Stimulated activated CD4-positive, alpha-beta T cell treated with anti-CD3 and anti-CD28 coated beads, Interleukin-4, amount 100 ng/mL, for 48 hours (primary cell): ENCODE measurements at regions not wholly inside any gene's neighbourhood (a gene's known extent, or its start where the extent isn't known, plus 50 kb on each side); places are given as distances from the start of the nearest gene placed in this dataset.
"Not testable (repeated sequence)": the region's sequence is repeated elsewhere in the genome, so short reads cannot be mapped to it uniquely, and the experiment has no call there.

ENCODE experiments used
- DNase-seq, 2 donors: peaks; one replicate each; pipeline ENCODE4 v3.0.0-alpha.2; 2020; ENCODE audit warnings: low read depth in 2 of 2

GRCh38 chr7:9210114-9210513, 776.7 kb downstream of the NXPH1 start:
- no peak for DNase-seq

DNA sequence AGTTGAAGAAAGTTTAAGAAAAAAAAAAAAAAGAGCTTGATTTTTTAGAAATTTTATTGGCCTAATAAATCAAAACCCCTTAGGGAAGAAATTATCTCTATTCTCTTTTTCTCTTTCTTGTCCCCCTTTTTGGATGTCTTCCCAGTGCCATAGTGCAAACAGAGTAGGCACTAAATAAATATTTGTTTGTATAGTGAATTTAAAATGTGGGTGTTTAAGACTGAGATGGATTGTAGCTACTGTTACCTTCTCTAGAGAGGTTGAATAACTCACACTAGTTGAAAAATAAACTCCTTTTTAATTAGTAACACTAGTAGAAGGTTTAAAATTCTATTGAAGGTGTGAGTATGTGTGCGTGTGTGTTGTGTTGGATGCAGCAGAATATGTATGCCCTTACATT, 783.8 kb downstream of the NXPH1 start:
- no peak for DNase-seq

GRCh38 chr7:9226500-9226899, 793.1 kb downstream of the NXPH1 start:
- DNase-seq = no peak

DNA sequence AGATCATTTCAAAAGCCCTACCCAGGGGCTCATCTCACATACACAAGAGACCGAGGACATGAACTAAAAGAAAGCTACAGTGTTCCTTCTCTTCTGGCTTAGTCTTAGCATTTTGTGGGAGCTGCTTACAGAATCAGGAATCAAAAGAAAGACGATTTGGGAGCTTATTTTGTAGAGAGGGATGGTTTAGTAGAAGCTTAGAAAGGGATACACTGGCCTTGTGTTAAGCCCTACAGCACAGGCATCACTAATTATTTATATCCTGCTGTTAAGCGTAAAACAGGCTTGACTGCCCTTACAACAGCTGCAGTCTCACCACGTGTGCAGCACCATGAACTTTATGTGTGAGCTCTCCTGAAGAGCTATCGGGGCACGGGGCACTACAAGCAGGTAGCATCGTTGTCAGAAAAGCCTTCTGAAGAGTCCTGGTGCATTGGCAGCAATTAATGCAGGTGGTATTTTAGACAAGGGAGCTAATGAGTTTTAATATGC, 798.3 kb downstream of the NXPH1 start:
- DNase-seq = no peak

GRCh38 chr7:9240001-9240400, 806.6 kb downstream of the NXPH1 start:
- no peak for DNase-seq

- DNase-seq = no peak
These were observed 808.4 kb downstream of the NXPH1 start for GRCh38 chr7:9241826-9242225.

DNA sequence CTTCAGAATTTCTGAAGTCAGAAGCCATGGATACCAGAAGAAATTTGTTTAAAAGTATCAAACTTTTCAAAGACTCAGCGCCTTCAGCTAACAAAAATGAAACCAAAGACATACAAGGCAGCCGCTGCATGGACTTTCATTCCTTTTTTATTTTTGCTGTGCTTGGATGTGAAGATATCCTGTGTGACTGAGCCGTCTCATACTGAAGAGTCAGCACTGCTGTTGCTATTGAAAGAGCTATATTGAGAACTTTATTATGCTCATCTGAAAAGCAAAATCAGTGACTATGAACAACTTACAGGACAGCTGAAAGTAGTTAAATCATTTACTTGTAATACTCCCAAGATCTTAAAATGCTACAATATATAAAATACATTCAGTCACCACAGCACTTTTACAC, 809.2 kb downstream of the NXPH1 start:
- DNase-seq = no peak

DNA sequence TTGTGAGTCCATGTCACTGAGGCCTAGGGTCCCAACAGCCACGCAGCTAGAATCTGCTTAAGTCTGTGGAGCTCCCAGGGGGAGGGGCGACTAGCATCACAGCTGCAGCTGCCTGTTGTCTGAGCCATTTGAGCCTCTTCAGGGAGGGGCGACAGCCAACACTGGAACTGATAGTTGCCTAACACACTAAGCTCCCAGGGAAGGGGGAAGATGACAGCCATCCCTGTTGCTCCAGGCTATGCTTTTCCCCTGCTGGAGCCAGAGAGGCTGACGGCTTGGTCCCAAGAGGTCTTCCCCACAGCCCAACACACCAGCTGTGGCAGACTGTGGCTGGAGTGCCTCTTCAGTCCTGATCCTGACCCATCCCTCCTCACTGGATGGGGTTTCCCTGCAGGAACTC, 817.5 kb downstream of the NXPH1 start:
- DNase-seq = no peak

DNA sequence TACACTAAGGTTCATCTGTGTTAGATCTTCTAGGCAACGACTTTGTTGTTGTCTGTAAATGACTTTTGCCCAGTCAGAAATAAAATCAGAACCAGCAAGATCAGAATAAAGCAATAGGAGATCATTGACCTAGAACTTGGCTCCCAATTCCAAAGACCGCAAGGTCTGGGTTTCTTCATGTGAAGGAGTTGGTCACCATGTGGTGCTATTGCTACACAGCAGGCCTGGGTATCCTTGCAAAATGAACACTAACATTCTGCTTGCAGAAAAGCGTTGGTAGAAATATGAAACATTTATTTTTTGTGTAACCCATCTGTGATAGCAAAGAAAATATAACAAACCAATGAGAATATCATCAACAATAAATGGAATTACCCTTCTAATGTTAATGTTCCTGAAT, 831.0 kb downstream of the NXPH1 start:
- DNase-seq = no peak

DNA sequence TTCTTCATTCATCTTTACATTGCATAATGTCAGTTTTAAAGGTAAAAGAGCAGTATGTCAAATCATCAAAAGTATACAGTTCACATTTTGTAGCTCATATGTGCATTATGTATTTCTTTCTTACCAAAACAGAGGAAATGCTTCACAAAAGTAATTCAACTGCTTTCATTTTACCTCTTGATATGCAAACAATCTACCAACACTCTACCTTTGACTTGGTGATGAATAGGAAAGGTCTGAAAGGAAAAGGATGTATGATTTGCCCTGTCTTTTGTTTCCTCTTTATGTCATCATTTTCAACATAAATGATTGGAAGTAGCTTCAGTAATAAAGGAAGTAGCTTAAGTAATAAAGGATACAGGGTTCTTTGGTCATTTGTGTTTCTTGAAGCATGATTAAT, 846.7 kb downstream of the NXPH1 start:
- DNase-seq = no peak

- DNase-seq = no peak
These were observed 849.8 kb downstream of the NXPH1 start for GRCh38 chr7:9283246-9283645.

GRCh38 chr7:9302436-9302835, 869.0 kb downstream of the NXPH1 start:
- no peak for DNase-seq

DNA sequence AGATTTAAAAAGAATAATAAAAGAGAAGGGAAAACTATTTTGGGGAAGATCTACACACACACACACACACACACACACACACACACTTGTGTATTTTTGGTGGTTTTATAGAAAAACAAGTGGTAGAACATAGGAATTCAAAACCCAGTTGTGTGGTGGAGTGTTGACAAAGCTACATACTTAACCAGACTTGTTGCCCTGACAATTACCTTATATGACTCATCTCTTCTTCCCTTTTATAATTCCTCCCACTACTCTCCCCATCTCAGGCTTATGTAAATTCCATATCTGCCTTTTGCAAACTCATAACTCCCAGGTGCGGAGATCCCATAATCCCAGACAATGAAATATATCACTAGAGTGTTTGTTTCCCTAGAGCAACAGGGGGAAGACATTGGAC, 873.7 kb downstream of the NXPH1 start:
- no peak for DNase-seq

DNA sequence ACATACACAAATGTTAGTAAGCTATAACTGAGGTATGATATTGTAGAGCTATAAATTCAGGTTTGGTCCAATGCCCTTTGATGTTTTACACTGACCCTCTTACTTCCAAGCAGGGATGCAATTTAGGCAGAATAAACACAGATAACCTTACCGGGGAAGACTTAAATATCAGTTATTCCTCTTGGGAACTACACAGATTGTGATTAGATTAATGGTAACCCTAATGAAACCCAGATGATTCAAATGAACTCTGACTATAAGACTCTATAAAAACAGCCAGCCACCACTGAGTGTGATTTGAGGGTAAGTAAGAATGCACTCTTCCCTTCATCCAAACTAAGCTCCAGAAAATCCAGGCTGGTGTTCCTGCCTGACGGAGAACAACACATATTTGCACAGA, 891.1 kb downstream of the NXPH1 start:
- no peak for DNase-seq

DNA sequence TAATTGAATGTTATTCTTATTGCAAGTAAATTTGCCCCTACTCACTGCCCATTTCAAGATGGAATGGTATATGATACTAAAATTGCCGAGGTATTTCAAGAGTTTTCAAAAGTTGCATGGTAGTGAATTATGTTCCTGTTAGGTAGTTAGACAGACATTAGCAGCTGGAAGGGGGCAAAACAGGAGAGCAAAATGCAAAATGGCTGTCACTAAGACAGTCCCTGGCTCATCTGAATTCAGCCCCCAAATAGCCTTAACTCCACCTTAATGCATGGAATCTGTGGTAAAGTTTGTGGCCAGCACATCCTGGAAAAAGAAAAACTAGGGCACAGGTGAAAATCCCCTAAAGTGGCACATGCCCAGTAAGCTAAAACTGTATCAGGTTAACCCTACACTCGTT, 894.9 kb downstream of the NXPH1 start:
- DNase-seq = no peak

DNA sequence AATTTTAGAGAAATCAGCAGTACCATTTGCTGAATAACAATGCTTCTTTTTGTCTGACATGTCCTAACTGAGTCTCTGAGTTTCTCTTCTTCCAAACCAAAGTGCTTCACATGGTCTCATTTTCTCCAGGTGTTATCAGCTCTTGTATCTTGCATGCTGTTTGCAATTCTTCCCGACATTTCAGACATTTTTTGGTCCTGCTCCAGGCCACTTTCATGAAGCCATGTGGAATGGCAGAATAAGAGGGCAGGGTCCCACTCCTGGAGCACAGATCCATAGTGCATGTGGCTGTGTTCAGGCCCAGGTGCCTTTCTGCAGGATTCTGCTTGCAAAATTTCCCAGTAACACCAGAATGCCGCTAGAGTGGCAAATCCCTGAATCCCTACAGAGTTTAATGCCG, 916.2 kb downstream of the NXPH1 start:
- no peak for DNase-seq

DNA sequence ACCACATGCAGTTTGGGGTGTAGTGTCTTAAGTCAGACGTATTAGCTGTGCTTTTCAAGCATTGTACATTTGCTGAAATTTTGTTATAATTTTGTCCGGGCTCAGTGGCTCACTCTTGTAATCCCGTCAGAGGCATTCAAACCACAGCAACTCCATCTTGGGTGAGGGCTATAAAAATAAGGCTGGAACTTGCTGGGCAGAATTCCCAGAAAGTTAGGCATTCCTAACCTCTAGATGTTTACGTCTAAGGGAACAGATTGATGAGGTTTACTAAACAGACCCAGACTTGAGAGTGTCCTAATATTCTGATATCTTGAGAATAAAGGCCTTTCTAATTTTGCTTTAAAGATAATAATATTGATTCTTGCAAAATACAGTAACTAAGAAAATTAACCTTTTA, 957.8 kb downstream of the NXPH1 start:
- no peak for DNase-seq

GRCh38 chr7:9391984-9392383, 958.6 kb downstream of the NXPH1 start:
- no peak for DNase-seq

GRCh38 chr7:9404386-9404785, 971.0 kb downstream of the NXPH1 start:
- not testable (repeated sequence) for DNase-seq

GRCh38 chr7:9407816-9408215, 974.4 kb downstream of the NXPH1 start:
- DNase-seq = no peak

GRCh38 chr7:9453521-9453920, 1020.1 kb downstream of the NXPH1 start:
- no peak for DNase-seq

DNA sequence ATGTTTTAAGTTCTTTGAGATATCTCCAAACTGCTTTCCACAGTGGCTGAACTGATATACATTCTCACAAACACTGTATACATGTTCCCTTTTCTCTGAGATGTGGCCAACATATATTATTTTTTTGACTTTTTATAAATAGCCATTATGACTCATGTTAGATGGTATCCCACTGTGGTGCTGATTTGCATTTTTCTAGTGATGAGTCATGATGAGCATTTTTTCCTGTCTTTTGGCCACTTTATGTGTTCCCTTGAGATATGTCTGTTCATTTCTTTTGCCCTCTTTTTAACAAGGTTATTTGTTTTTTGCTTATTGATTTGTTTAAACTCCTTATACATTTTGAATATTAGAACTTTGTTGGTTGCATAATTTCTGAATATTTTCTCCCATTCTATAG, 1055.1 kb downstream of the NXPH1 start:
- DNase-seq = no peak

DNA sequence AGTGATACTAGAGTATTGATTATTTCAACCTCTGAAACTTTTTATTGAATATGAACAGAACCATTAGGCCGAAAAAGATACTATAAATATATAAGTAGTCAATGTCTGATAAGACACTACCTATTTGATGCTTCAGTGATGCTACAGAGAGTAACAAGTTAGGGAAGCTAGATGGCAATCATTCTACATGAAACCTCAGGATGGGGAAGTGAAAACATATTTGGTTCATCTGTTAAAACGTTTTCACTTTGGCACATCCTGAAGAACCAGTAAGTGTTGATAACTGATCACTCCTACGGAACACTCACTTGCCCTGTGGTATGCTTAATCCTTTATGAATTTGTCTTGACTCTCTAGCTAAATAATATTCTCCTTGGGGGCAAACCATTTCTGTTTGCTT, 1064.9 kb downstream of the NXPH1 start:
- DNase-seq = no peak

DNA sequence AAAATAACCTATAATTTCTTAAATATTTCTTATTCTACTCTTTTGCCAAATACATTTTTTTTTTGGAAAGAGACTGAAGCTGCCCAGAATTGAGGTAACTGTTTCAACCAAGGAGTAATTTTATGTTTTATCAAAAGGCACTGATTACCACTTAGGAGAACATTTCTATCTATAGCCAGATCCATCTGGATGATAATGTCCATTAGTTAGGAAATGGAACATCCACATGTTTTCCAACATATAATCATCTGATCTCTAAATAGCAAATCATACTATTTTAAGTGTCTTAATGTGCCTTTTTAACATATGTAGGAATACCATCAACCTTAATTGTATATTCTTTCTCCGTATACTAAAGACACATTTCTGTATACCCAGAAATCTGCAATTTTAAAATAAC, 1068.9 kb downstream of the NXPH1 start:
- no peak for DNase-seq

GRCh38 chr7:9504678-9505077, 1071.3 kb downstream of the NXPH1 start:
- no peak for DNase-seq
